RWPE1 (cell line): ENCODE measurements at regions not wholly inside any gene's neighbourhood (a gene's known extent, or its start where the extent isn't known, plus 50 kb on each side); places are given as distances from the start of the nearest gene placed in this dataset.

Experiments used
- CTCF ChIA-PET: fragments of 350-600 bp; sonication (Branson Sonifier 250); formaldehyde crosslinking; extraction: SDS; loops from one replicate; lab custom pipeline; 2021; lab: Yijun Ruan, JAX
- POLR2A ChIA-PET: fragments of 400-600 bp; formaldehyde crosslinking; extraction: SDS; loops from one replicate; lab custom pipeline; 2020; ENCODE audit warnings: antibody characterized with exemption; ENCODE audit not compliant: low non-redundant PET; lab: Yijun Ruan, JAX
- DNase-seq: peaks from one replicate; pipeline ENCODE4 v3.0.0; 2012; ENCODE audit warnings: low spot score
- H3K27ac ChIP-seq: fragments of 450-650 bp; 2 replicates; pipeline ENCODE4 v1.5.1; 2017
- TF ChIP-seq, protein P1 (sequence below): fragments of 450-650 bp; conservative IDR thresholded peaks from 2 replicates; pipeline ENCODE4 v1.5.1; 2017; ENCODE audit warnings: low read depth, mild to moderate bottlenecking

DNA sequence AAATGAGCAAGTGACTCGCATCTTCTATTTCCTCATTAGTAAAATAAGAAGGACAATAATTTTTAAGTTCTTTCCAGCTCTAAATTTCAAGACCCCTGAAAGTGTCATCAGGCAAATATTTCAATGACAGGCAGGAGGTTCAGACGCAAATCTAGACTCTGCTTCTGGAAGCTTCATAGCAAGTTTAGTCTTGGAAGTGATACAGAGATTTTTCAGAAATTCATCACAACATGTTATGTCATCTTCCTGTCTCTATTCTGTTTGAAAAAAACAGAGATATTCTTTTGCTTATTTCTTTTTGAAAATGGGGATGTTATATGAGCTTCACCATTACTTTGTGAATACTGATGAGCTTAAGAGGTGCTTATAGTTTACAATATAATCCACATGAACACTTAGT lies 74.0 kb downstream of the C3orf85 start:
- POLR2A ChIA-PET: no interaction called here
- H3K27ac ChIP-seq: no peak overlapping the region
- CTCF ChIA-PET: no interaction called here
- no peak for DNase-seq
- TF ChIP-seq, protein P1, sequence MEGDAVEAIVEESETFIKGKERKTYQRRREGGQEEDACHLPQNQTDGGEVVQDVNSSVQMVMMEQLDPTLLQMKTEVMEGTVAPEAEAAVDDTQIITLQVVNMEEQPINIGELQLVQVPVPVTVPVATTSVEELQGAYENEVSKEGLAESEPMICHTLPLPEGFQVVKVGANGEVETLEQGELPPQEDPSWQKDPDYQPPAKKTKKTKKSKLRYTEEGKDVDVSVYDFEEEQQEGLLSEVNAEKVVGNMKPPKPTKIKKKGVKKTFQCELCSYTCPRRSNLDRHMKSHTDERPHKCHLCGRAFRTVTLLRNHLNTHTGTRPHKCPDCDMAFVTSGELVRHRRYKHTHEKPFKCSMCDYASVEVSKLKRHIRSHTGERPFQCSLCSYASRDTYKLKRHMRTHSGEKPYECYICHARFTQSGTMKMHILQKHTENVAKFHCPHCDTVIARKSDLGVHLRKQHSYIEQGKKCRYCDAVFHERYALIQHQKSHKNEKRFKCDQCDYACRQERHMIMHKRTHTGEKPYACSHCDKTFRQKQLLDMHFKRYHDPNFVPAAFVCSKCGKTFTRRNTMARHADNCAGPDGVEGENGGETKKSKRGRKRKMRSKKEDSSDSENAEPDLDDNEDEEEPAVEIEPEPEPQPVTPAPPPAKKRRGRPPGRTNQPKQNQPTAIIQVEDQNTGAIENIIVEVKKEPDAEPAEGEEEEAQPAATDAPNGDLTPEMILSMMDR: no peak

DNA sequence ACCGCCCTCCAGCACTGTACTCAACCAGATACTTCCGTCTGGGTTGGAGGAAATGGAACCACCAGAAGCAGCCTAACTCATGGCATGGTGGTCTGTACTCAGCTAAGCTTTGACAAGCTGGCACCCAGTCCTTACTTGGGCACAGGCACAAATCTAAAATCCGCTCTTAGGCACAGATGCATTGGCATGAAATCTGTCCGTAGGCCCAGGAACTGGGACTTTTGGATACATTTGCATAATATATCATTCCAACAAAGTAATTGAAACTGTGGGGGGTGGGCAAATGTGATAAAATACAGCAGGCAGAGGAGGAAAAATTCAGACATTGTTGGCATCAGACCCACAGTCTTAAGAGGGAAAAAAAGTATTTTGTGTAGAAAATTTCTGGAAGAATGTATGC lies 75.4 kb downstream of the C3orf85 start:
- CTCF ChIA-PET: no interaction called here
- DNase-seq: no peak
- no peak overlapping the region for H3K27ac ChIP-seq
- POLR2A ChIA-PET: no interaction called here
- TF ChIP-seq, protein P1: no peak

DNA sequence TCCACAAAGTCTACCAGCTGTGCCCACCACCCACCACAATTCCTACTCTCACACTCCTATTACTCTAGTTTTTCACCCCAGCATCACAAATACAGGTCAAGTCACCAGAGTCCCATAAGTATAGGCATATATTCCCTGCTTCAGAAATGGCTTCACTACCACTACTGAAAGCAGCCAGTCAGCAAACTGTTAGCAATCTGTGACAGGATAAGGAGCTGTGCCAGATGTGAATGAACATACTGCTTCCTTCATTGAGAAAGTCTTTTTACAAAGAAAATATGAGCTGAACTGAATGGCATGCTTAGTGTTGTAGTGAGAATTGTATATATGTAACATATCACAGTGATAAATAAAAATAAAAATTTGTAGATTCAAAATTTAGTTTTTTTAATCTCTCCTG lies 76.8 kb downstream of the C3orf85 start:
- H3K27ac ChIP-seq: no peak overlapping the region
- DNase-seq: no peak
- POLR2A ChIA-PET: no interaction called here
- TF ChIP-seq, protein P1: no peak
- CTCF ChIA-PET: no interaction called here

DNA sequence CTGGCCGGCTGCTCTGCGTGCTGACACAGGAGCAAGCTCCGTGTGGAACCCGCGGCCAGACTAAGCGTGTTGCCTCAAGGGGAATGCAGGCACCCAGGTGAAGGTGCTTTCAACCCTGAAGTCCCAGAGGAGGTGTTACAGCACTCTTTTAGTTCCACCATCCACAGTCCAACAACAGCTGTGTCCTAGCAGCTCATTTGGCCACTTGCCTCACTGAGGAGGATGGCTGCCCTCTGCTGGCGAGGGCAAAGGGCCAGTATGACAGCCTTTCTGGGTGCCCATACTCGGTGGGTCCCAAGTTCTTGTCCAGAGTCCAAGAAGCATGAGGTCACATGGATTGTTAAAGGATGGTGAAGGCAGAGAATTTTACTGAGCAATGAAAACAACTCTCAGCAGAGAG lies 87.8 kb downstream of the C3orf85 start:
- no peak for DNase-seq
- H3K27ac ChIP-seq: no peak overlapping the region
- CTCF ChIA-PET: interaction anchor here (0.6 to 0.7 kb wide), 3 partner anchors 8 to 1873 kb away, joined by 3 to 4 read pairs (median 3); no protein-coding TSS in a partner anchor
- POLR2A ChIA-PET: no interaction called here
- TF ChIP-seq, protein P1: no peak

DNA sequence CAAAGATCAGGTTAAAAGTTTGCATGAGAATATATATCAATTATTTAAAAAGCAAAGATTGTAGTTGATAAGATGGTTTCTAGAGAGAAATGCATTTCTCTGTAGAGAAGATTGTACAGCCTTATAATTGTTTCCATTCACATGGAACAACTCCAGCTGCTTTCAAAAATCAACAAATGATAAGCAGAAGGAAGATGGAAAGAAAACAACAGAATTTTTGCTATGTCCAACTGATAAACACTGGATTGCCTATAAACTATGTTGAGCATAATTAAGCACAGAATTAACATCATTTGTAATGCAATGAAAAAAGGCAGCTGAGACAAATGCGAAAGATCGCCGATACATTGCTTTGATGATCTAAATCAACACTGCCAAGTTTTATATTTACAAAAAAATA lies 89.0 kb downstream of the C3orf85 start:
- no peak overlapping the region for H3K27ac ChIP-seq
- TF ChIP-seq, protein P1: no peak
- POLR2A ChIA-PET: no interaction called here
- CTCF ChIA-PET: no interaction called here
- DNase-seq: no peak

DNA sequence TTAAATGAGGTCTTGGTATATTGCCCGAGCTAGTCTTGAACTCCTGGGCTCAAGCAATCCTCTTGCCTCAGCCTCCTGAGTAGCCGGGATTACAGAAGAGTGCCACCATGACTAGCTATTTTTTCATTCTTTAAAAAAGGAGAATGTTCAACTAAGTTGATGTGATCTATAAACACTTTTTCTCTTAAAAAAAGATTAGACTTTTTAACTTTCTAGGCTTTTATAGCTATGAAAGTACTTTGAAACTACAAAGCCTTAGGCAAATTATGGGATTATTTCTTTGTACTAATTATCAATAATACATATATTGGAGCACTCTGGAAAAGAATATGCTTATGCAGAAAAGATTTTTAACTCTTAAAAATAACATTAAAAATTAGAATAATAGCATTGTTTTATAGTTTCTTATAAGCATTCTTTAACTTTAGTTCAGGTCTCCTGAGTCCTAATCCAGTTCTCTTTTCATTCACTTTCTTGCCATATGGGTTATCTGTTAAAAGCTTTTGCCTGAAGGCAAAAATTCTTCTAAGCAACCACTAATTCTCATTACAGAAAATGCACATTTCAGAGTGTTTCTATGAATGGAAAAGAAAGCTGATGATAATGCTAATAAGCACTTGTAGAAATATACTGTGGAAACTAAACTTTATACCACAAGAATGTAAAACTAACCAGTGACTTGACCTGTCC lies 87.8 kb downstream of the DPPA2 start:
- TF ChIP-seq, protein P1: no peak
- POLR2A ChIA-PET: no interaction called here
- no peak for DNase-seq
- no peak overlapping the region for H3K27ac ChIP-seq
- CTCF ChIA-PET: no interaction called here
